IPS-NIHi7 (cell line): ENCODE measurements at regions not wholly inside any gene's neighbourhood (a gene's known extent, or its start where the extent isn't known, plus 50 kb on each side); places are given as distances from the start of the nearest gene placed in this dataset.
A peak's percentile ranks its signal among the peaks of the same experiment; 100 is the strongest.
"Not testable (repeated sequence)": the region's sequence is repeated elsewhere in the genome, so short reads cannot be mapped to it uniquely, and the experiment has no call there.

Experiments used
- DNase-seq: peaks from one replicate; pipeline ENCODE4 v3.0.0; 2012; ENCODE audit warnings: mixed read lengths; ENCODE audit errors: extremely low spot score

GRCh38 chr11:130675371-130675821 is 227.0 kb downstream of the ADAMTS15 start:
- no peak for DNase-seq

- DNase-seq: no peak
These were observed 227.5 kb downstream of the ADAMTS15 start for GRCh38 chr11:130675917-130676316.

- peak; percentile 49 for DNase-seq
These were observed 229.2 kb downstream of the ADAMTS15 start for GRCh38 chr11:130677486-130678153.

GRCh38 chr11:130679247-130679646 is 230.8 kb downstream of the ADAMTS15 start:
- DNase-seq: no peak

GRCh38 chr11:130682471-130682870 is 233.8 kb downstream of the SNX19 start:
- not testable (repeated sequence) for DNase-seq

- no peak for DNase-seq
These were observed 226.9 kb downstream of the SNX19 start for GRCh38 chr11:130689222-130689908.

GRCh38 chr11:130691581-130691980 is 224.7 kb downstream of the SNX19 start:
- DNase-seq: no peak

- no peak for DNase-seq
These were observed 224.1 kb downstream of the SNX19 start for GRCh38 chr11:130692220-130692619.

- DNase-seq: no peak
These were observed 222.7 kb downstream of the SNX19 start for GRCh38 chr11:130693543-130693942.

- no peak for DNase-seq
These were observed 221.7 kb downstream of the SNX19 start for GRCh38 chr11:130694488-130695045.

GRCh38 chr11:130698174-130698573 is 218.1 kb downstream of the SNX19 start:
- DNase-seq: no peak

- no peak for DNase-seq
These were observed 216.7 kb downstream of the SNX19 start for GRCh38 chr11:130699561-130699960.

- no peak for DNase-seq
These were observed 216.2 kb downstream of the SNX19 start for GRCh38 chr11:130700092-130700491.

GRCh38 chr11:130703489-130704190 is 212.6 kb downstream of the SNX19 start:
- DNase-seq: no peak

- no peak for DNase-seq
These were observed 210.4 kb downstream of the SNX19 start for GRCh38 chr11:130705670-130706421.

GRCh38 chr11:130706572-130706971 is 209.7 kb downstream of the SNX19 start:
- DNase-seq: no peak

GRCh38 chr11:130707217-130707616 is 209.1 kb downstream of the SNX19 start:
- DNase-seq: no peak

- no peak for DNase-seq
These were observed 206.7 kb downstream of the SNX19 start for GRCh38 chr11:130709531-130709930.

GRCh38 chr11:130710021-130710420 is 206.3 kb downstream of the SNX19 start:
- no peak for DNase-seq

- no peak for DNase-seq
These were observed 205.7 kb downstream of the SNX19 start for GRCh38 chr11:130710497-130711012.

GRCh38 chr11:130711193-130711592 is 205.1 kb downstream of the SNX19 start:
- DNase-seq: no peak
